ENCODE measurements at regions not wholly inside any gene's neighbourhood (a gene's known extent, or its start where the extent isn't known, plus 50 kb on each side); places are given as distances from the start of the nearest gene placed in this dataset.
"Not testable (repeated sequence)": the region's sequence is repeated elsewhere in the genome, so short reads cannot be mapped to it uniquely, and the experiment has no call there.

DNA sequence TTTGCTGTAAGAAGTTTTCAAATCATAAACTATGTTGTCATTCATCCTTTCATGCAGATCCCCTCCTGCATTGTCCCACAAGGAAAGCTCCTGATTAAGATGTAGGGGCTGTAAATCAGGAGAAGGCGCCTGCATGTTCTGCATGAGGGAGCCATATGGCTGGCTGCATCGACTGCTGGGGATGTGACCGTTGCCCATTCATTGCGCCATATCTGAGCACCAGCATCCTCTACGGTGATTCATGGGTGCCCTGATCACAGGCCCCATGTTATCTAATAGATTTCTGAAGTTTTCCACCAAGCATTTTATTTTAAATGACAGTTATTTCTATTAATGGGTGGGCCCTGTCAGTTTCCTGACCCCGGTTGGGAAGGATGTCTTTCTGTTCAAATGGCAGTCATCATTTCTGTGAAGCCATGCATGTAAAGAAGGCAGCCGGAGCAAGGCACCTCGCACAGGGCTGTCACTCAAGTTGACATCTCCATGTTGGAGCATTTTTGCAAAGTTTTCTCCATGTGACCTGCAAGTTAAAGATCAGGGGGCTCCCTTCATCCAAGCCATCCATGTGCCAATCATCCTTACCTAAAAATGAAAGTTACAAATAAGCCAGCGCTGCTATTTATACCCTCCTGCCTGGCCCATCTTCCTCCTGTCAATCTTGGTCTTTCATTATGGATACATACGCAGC is 128.8 kb downstream of the TEX36 start:
- DNase-seq (ENCODE audit: low spot score): no peak

DNA sequence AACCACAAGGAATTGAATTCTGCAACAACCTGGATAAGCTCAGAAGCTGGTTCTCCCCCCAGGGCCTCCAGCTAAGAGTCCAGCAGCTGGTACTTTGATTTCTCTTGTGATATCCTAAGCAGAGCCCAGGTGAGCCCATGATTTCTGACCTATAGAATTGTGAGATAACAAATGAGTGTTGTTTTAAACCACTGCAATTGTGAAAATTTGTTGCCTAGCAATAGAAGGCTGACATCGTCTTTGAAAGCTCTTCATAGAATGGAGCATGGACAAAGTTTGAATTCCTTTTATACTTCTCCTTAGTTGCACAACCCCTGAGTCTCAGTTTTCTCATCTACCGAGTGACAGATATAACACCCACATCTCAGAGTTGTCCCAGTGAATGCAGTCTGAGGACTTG is 129.9 kb downstream of the TEX36 start:
- DNase-seq (ENCODE audit: low spot score): no peak

DNA sequence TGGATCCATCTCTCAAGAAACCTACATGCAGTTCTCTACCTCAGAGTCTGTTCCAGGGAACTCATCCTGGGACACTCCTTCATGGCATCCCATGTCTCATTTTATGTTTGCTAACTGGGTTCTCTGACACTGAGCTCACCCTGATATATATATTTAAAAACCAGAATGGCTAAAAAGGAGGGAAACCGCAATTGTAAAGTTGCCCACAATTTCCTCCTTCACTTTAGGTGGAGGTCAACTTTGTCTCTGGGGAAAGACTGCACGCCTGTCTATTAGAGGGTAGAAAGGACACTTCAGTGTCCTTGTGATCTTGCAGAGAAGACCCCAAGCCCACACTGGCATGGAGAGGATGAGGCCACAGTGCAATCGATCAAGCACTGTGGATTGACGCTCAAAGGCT is 131.7 kb downstream of the TEX36 start:
- no peak for DNase-seq (ENCODE audit: low spot score)

DNA sequence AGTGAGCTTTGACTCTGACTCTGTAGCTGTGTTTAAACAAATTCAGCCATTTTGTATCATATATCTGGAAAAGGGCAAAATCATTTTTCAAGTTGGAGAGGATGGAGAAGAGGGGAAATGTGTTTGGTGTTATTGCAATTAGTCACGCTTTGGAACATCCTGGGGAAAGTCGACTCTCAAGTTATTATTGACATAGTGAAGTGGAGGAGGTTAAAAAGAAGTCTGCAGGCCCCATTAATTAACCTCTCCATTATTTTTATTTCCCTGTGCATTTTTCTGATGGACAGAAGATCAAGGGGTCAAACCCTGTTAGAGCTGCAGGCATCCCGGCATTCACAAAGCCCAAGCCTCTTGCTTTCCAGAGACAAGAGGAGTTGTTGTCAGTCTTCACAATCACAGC is 132.6 kb downstream of the TEX36 start:
- DNase-seq (ENCODE audit: low spot score): no peak

DNA sequence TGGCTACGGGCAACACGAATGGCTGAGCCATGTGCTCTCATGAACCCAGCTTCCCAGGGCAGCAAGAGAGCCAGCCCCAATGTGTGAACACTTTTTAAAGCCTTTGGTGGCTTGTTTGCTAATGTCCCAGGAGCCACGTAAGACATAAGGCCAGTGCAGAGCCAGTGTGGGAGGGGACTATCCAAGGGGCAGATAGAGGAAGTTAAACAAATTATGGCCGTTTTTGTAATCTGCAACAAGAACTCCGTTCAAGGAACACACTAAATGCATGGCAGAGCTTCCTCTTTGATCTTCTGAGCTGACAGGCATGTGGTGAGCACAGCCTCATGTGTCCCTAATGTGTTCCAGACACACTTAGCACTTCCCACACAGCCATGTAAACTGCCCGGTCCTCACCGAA is 133.3 kb downstream of the TEX36 start:
- no peak for DNase-seq (ENCODE audit: low spot score)

DNA sequence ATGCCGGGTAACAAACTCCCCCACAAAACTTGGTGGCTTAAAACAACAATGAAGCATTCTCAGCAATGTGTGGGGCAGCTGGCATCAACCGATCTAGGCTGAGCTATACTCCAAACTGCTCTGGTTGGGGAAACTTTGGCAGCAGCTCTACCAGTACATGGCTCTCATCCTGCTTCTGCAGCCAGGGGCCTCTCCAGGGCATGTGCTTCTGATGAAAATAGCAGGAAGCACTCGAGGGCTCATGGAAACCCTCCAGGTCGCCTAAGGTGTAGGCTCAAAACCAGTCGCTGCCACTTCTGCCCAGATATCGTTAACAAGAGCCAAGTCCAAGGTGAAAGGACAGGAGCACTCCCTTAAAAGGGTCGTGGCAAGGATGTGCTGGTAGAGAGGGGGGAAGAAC is 134.1 kb downstream of the TEX36 start:
- no peak for DNase-seq (ENCODE audit: low spot score)

DNA sequence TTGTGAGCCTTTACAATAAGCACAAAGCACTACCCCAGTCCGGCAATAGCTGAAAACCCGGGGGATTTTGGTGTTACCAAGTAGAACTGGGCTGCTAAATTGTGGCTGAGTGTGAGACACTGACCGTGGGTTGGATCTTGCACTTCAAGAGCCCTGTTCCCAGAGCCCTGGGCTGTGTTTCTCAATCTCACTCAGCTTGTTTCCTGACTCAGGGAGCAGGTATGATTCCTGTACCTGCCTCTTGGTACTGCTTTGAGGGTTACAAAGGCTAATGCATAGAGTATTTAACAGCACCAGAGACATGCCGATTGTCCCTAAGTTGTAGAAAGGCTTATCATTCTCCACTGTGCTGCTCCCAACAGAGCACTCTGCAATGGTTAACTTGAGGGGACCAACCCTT is 134.6 kb downstream of the TEX36 start:
- DNase-seq (ENCODE audit: low spot score): no peak

DNA sequence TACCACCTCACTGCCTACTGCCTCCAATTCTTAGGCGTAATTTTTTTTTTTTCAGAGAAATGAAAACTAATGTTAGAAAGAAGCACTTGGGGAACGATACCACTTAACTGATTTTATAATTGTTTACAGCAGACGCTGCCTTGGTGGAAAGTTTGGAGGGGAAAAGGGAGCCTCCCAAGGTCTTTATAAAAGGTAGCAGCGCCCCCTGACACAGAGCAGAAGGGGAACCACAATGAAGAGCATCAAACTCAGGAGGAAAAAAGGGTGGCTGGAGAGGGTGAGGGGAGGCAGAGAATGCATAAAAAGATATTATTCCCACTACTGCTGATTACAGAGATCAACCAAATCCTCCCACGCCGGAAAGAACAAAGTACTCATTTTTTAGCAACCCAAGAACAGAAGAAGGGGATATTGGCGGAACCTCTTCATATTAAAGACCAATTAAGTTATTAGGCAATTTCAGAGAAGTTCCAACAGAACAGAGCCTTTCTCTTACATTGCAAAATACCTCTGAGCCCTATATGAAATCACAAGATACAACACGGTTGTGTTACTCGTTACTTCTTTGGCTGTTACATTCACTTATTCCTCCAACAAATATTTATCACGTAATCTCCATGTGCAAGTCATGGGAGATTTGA is 135.8 kb downstream of the TEX36 start:
- DNase-seq (ENCODE audit: low spot score): no peak

DNA sequence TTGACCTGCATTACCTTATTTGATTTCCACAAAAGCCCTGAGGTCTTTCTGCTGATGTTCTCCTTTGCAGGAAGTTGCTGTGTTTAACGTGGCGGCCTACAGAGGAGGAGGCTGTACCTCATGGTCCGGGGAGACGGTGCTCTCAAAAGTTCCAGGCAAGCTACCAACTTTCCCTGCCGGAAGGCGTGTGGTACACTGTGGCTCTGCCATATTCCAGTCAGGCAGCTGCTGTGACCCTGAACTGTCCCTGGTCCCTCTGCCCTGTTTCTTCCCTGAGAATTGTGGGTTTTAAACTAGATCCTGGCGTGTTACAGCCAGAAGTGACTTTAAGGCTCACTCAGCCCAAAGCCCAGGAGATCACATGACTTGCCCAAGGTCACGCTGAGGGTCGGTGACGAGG is 139.2 kb downstream of the TEX36 start:
- no peak for DNase-seq (ENCODE audit: low spot score)

DNA sequence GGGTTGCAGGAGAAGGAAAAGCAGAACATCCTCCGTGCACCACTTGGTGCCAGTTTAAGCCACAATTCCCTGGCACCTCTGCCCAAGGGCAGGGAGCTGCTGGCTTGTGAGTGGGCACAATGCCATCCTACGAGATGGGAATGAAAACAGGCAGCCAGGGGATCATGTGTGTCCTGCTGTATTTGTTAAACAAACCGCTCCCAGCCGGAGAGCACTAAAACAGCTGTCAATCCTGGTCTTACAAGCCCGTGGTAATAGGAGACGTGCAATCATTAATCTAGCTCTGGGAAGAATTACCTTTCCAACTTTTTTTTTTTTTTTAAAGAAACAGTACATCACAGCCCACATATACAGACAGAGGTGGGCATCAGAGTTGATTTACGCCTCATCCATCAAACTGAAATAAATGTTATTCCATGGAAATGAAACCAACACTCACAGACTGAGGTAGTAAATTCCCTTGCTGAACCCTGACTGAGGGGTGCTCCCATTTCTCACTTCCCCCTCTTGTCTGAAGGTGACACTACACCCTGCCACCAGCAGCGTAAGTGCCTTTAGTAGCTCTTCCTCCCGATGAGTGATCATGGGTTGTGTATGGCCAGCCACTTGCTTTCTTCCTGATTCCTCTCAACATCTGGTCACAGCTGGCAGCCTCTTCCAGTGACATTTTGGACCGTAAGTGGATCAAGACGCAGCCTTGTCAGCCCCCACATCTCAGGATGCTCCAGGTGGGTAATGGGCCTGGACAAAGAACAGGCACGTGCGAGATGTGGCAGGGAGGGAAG is 143.8 kb downstream of the TEX36 start:
- no peak for DNase-seq (ENCODE audit: low spot score)

DNA sequence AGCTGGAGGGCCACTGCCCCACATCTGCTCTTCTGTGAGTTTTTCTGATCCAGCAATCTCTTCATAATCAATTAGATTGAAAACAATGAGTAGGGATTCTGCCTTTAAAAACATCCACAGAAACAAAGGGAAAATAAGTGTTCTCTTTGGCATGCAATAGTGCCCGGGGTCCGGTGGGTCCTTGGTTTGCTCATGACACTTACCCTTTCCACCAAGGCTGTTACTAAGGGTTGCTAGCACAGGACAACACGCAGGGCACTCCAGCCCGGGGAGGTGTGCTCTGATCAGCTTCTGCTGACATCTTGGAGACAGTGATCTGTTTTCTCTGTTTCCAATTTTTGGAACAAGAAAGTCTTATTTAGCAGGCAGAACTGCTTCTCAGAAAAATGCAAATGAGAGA is 146.7 kb downstream of the TEX36 start:
- DNase-seq (ENCODE audit: low spot score): no peak

DNA sequence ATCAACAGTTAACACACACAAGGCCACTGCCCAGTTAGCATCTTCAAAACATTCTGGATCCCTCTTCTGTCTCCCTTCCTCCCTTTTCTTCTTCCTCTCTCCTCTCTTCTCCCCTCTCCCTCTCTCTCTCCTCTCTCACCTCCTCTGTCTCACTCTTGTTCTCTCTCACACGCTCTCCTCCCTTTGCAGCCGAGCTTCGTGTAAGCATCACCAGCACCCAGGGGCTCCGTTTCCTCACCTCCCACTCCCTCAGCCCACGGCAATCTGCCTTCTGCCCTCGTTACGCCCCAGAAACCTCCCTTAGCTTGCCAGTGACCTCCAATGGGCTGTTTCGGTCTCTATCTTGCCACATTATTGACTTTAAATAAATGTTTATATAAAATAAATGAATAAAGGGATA is 147.4 kb downstream of the TEX36 start:
- no peak for DNase-seq (ENCODE audit: low spot score)

DNA sequence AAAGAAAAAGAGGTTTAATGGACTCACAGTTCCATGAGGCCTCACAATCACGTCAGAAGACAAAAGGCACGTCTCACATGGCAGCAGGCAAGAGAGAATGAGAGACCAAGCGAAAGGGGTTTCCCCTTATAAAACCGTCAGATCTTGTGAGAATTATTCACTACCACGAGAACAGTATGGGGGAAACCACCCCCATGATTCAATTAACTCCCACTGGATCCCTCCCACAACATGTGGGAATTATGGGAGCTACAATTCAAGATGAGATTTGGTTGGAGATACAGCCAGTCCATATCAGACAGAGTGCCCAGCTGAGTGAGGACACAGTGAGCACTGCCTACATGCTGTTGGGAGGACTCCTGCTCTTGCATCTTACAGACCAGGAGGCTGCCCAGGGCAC is 148.4 kb downstream of the TEX36 start:
- no peak for DNase-seq (ENCODE audit: low spot score)

DNA sequence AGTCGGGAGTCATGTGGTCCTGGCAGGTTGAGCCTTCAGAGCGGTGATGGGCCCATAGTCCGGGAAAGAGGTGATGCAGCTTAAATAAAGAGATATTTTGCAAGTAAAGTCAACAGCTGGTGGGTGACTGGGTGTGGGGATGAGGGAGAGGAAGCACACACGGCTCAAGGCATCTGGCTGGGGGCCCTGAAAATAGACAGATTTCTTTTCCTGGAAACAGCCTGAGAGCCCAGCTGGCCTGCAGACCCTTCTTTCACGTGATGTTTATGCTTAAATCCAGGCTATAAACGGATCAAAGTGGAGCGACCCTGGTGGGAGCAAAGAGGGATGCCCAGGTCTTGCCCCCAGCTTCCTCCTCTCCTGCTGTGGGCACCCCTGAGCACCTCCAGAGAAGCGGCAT is 149.1 kb downstream of the TEX36 start:
- no peak for DNase-seq (ENCODE audit: low spot score)

DNA sequence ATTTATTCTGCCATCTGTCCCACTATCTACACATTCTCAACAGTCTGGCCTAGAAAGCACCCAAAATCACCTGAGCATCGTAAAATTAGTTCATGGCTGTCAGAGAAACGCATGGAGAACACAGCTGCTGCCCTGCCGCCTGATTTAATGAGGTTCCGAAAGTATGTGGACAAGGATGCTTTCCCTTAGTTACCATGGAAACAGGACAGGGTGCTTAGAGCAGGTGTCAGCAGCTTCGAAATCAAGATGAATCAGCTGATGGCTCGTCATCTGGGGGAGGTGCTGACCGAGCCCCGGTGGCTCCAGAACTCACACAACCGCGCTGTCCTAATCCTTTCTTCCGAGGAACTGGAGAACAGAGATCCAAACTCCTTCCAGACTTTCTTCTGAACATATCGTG is 151.5 kb downstream of the TEX36 start:
- DNase-seq (ENCODE audit: low spot score): no peak

DNA sequence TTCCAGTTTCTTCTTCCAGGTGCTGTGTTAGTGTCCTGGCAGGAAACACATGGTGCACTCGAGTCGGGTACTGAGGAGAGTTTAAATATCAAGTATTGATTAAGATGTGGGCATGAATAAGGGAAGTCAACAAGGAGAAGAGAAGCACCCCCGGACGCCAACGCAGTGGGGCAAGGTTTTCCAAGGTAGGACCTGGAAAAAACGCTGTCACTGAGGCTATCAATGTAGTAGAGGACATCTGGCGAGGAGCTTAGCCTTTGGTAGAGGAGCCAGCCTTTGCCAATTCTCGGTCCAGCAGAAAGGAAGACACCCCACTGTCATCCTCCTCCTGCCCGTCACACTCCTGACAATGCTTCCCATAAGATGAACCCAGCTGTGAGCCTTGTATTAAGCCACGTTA is 159.6 kb downstream of the TEX36 start:
- DNase-seq (ENCODE audit: low spot score): no peak

DNA sequence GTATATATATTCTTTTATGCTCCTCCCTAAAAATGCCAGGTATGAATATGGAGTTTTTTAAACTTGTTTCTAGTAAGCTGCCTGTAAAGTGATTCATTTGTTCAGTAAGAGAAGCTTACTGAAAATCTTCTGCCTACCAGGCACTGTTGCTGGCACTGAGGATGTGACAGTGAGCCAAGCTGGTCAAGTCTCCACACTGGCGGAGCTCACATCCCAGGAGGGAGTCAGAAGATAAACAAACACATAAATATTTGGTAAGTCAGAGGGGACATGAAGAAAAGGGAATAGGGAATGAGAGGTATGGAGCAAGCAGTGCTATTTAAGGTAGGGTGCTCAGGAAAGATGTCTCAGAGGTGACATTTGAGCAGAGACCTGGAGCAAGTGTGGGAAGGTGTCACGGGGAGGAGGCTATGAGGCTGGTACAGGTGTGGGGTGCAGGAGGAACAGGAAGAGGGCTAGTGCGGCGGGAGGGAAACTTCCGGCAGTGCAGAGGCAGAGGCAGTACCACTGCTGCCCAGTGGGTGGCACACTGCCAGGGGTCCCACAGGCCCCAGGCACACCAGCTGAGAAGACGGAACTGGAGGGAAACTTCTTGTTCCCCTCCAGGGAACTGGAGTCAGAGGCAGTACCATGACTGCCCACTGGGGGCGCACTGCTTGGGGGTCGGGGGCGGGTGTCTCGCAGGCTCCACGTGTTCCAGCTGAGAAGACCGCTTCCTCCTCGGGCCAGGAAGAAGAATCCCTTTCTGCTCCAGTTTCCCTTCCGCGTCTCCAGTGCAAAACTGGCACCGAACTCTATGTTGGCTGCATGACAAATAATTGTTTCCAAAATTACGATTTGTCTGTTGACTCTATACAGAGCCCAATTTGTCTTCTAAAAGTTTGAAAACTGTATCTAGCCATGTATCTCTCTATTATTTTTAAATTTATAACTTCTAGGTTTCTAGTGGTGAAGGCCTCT is 161.0 kb downstream of the TEX36 start:
- DNase-seq (ENCODE audit: low spot score): no peak

DNA sequence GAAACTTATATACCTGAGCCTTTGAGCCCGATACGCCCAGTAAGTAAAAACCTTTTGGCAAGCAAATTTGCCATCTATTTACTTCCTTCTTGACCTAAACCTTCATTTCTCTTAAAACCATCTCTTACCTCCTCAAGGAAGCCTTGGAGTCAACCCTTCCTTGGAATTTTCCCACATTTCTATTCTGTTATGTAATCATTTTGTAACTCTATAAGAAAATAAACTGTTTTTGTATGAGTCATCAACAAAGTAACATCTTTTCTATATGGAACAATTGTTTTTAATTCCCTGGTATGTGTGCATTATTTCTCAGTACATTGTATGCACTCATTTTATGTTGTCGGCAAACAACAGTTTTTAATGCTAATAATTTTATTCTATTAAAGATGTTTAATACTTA is 162.0 kb downstream of the TEX36 start:
- DNase-seq (ENCODE audit: low spot score): no peak

DNA sequence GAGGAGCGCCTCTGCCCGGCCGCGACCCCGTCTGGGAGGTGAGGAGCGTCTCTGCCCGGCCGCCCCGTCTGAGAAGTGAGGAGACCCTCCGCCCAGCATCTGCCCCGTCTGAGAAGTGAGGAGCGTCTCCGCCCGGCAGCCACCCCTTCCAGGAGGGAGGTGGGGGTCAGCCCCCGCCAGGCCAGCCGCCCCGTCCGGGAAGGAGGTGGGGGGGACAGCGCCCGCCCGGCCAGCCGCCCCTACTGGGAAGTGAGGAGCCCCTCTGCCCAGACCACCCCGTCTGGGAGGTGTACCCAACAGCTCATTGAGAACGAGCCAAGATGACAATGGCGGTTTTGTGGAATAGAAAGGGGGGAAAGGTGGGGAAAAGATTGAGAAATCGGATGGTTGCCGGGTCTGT is 164.6 kb downstream of the TEX36 start:
- DNase-seq (ENCODE audit: low spot score): not testable (repeated sequence)

DNA sequence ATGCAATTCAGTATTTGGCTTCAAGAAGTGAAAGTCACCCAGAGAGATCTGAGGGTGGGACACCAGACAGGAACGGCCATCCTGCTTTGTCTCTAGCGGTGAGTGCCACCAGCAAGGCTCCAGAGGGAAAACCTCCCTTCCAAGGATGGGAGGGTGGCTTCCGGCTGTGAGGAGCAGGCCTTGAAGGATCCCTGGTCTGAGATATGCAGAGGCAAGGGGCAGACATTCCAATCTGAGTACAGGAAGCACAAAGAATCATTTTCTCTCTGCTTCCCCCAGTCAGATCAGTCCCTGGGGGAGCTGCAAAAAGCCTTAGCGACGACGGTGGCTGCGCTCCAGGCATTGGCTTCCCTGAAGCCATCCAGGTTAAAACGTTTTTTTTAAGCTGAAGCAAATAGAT is 167.4 kb downstream of the TEX36 start:
- no peak for DNase-seq (ENCODE audit: low spot score)

DNA sequence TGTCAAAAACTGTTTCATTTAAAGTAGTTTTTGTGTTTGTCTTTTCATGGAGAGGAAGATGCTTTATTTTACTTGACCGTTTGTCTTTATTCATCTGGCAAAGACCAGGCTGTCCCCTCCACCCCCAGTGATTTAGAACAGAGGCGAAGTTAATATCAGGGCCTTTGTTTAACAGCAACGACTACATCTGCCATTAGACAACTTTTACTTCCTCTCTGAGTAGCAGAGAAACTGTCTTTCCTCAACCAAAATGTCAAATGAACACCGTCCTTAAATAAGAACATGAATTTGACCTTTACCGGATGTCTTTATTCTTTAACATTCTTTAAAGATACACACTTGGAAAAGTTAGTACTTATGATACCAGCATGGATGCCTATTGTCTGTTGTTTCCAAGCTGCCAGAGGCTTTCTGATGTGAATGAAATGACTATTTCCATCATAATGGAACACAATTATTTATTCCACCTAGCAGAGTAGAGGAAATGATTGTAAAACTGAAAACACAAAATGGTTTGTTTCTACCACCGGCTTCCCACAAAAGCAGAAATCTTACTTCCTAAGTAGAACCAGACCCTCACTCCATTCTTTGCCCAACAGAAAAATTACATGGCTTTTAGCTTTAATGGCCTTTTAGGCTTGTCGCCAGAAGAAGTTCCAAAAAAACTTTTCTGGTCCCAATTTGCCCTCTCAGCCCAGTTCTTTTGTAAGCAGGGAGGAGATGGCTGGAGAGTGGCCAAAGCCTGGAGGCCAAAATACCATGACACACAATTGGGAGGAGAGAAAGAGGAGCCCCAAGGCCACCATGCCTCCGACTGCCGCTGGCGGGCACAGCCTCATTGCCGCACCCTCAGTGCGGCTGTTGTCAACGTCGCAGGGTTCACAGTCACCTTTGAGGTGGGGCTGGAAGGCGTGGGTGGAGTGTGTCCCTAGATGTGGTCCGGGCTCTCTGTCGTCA is 168.5 kb downstream of the TEX36 start:
- DNase-seq (ENCODE audit: low spot score): no peak
